Heart left ventricle (tissue), 13 donors: ENCODE measurements at regions not wholly inside any gene's neighbourhood (a gene's known extent, or its start where the extent isn't known, plus 50 kb on each side); places are given as distances from the start of the nearest gene placed in this dataset.

Experiments used
- POLR2A ChIP-seq, 2 donors: fragments of 450-650 bp; IDR thresholded peaks; one replicate each; pipeline ENCODE4 v1.6.1; 2017; ENCODE audit warnings: antibody characterized with exemption in 2 of 2, mild to moderate bottlenecking in 2 of 2, moderate library complexity in 2 of 2
- TF ChIP-seq, protein P1 (sequence below), 12 donors: fragments of 200-600 bp; sonication (generic) in 4 of 12; IDR thresholded peaks; one replicate each; pipeline versions ENCODE4 v1.5.0 to v1.8.0; 2018 to 2022; ENCODE audit warnings: antibody characterized with exemption in 12 of 12, mild to moderate bottlenecking in 5 of 12
- donor health status: ischemic (EF 13 %, LVEDD 7.1; RV severe dilation, severe dysfunction).
- donor health status: DM: no; HTN: yes; CAD: no.
- donor health status: DM: no; HTN: no; CAD: no.
- donor health status: ischemic (EF 25% LVEDD 6.9; RV normal size, moderate dysfunction).
- donor health status: ischemic (EF 25% LVEDD 5.7; RV mildly dilated, moderate dysfunction).
- donor health status: ischemic (EF 35%, LVEDD 5.7; RV mildly dilated, moderate dysfunction).
- donor health status: nonischemic (EF 11% LVEDD 7.7; RV severe dilation, severe dysfunction).
- donor health status: DM: yes; HTN: yes; CAD: no.
- donor health status: PGD.
- donor health status: ischemic (EF 29% LVEDD 5.4; RV normal size, mild dysfunction).
- donor health status: nonischemic (EF 23%, LVEDD 6.1; RV moderate dilation, normal function).

GRCh38 chr2:48901416-48901815 is 145.9 kb upstream of the LHCGR start:
- TF ChIP-seq, protein P1, sequence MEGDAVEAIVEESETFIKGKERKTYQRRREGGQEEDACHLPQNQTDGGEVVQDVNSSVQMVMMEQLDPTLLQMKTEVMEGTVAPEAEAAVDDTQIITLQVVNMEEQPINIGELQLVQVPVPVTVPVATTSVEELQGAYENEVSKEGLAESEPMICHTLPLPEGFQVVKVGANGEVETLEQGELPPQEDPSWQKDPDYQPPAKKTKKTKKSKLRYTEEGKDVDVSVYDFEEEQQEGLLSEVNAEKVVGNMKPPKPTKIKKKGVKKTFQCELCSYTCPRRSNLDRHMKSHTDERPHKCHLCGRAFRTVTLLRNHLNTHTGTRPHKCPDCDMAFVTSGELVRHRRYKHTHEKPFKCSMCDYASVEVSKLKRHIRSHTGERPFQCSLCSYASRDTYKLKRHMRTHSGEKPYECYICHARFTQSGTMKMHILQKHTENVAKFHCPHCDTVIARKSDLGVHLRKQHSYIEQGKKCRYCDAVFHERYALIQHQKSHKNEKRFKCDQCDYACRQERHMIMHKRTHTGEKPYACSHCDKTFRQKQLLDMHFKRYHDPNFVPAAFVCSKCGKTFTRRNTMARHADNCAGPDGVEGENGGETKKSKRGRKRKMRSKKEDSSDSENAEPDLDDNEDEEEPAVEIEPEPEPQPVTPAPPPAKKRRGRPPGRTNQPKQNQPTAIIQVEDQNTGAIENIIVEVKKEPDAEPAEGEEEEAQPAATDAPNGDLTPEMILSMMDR (IDR thresholded peaks at IDR 0.05), result no peak
- no peak for TF ChIP-seq POLR2A (IDR thresholded peaks at IDR 0.05)
